ENCODE measurements at regions not wholly inside any gene's neighbourhood (a gene's known extent, or its start where the extent isn't known, plus 50 kb on each side); places are given as distances from the start of the nearest gene placed in this dataset.

- Histone ChIP-seq H3K4me1 (ENCODE audit: insufficient read depth, low read length) (peaks cover 9% of the 10 kb centered on the region), H3K27me3 (ENCODE audit: insufficient read depth, low read length) (no peaks in the 10 kb centered on the region), H3K9ac (ENCODE audit: low read length) (peak overlapping the region; percentile 62), H3K27ac (ENCODE audit: low read depth, low read length) (peak overlapping the region; percentile 61), H3K36me3 (ENCODE audit: insufficient read depth, low read length) (no peaks in the 10 kb centered on the region), H2AFZ (ENCODE audit: low read depth, low read length) (peak overlapping the region; percentile 37), H3K9me3 (ENCODE audit: insufficient read depth, low read depth, low read length) (no peaks in the 10 kb centered on the region), H3K4me2 (ENCODE audit: low read length) (peak overlapping the region; percentile 85), H4K20me1 (ENCODE audit: insufficient read depth, low read length) (no peaks in the 10 kb centered on the region), H3K79me2 (ENCODE audit: insufficient read depth, low read length) (no peaks in the 10 kb centered on the region), H3K4me3 (ENCODE audit: insufficient read depth, low read depth, low read length) (peak overlapping the region; percentile 50)
- H3K27me3 Mint-ChIP-seq (ENCODE audit: low read depth, unreplicated experiment): no peaks in the 10 kb centered on the region
- H3K4me1 Mint-ChIP-seq (ENCODE audit: low read depth, unreplicated experiment): peaks cover 35% of the 10 kb centered on the region
- peak overlapping the region; percentile 94 for H3K27ac Mint-ChIP-seq (ENCODE audit: unreplicated experiment)
- H3K4me3 Mint-ChIP-seq (ENCODE audit: unreplicated experiment): peak overlapping the region; percentile 71
- no peak for TF ChIP-seq CTCF (IDR thresholded peaks at IDR 0.05; ENCODE audit: insufficient read depth, low read depth, low read length)
- TF ChIP-seq EZH2 (IDR thresholded peaks at IDR 0.05; ENCODE audit: insufficient read depth, low read length): no peak
- DNase-seq (ENCODE audit: low read depth) (peak; percentile 71), FAIRE-seq (peak; percentile 88)
- H3K9me3 Mint-ChIP-seq (ENCODE audit: unreplicated experiment): no peaks in the 10 kb centered on the region
- no peaks in the 10 kb centered on the region for H3K36me3 Mint-ChIP-seq (ENCODE audit: low read depth, unreplicated experiment)
Observed at GRCh38 chr13:47033216-47033615, 136.4 kb upstream of the HTR2A start.

GRCh38 chr13:47027780-47028437 lies 131.1 kb upstream of the HTR2A start:
- Mint-ChIP-seq H3K9me3 (ENCODE audit: unreplicated experiment) (no peaks in the 10 kb centered on the region), H3K4me3 (ENCODE audit: unreplicated experiment) (no peak overlapping the region), H3K36me3 (ENCODE audit: low read depth, unreplicated experiment) (no peaks in the 10 kb centered on the region), H3K4me1 (ENCODE audit: low read depth, unreplicated experiment) (peaks cover 10% of the 10 kb centered on the region), H3K27ac (ENCODE audit: unreplicated experiment) (no peak overlapping the region), H3K27me3 (ENCODE audit: low read depth, unreplicated experiment) (no peaks in the 10 kb centered on the region)
- H2AFZ ChIP-seq (ENCODE audit: low read depth, low read length): no peak overlapping the region
- no peak overlapping the region for H3K9ac ChIP-seq (ENCODE audit: low read length)
- peak overlapping the region; percentile 5 for H3K4me2 ChIP-seq (ENCODE audit: low read length)
- H4K20me1 ChIP-seq (ENCODE audit: insufficient read depth, low read length): no peaks in the 10 kb centered on the region
- no peaks in the 10 kb centered on the region for H3K9me3 ChIP-seq (ENCODE audit: insufficient read depth, low read depth, low read length)
- no peaks in the 10 kb centered on the region for H3K36me3 ChIP-seq (ENCODE audit: insufficient read depth, low read length)
- no peak overlapping the region for H3K27ac ChIP-seq (ENCODE audit: low read depth, low read length)
- no peaks in the 10 kb centered on the region for H3K27me3 ChIP-seq (ENCODE audit: insufficient read depth, low read length)
- H3K4me3 ChIP-seq (ENCODE audit: insufficient read depth, low read depth, low read length): no peak overlapping the region
- no peak for FAIRE-seq
- no peak for DNase-seq (ENCODE audit: low read depth)
- TF ChIP-seq EZH2 (IDR thresholded peaks at IDR 0.05; ENCODE audit: insufficient read depth, low read length): no peak
- no peak for TF ChIP-seq CTCF (IDR thresholded peaks at IDR 0.05; ENCODE audit: insufficient read depth, low read depth, low read length)
- no peaks in the 10 kb centered on the region for H3K79me2 ChIP-seq (ENCODE audit: insufficient read depth, low read length)
- peaks cover 6% of the 10 kb centered on the region for H3K4me1 ChIP-seq (ENCODE audit: insufficient read depth, low read length)

GRCh38 chr13:47025791-47026447 lies 129.1 kb upstream of the HTR2A start:
- Mint-ChIP-seq H3K4me1 (ENCODE audit: low read depth, unreplicated experiment) (peaks cover 7% of the 10 kb centered on the region), H3K9me3 (ENCODE audit: unreplicated experiment) (peaks cover 1% of the 10 kb centered on the region), H3K36me3 (ENCODE audit: low read depth, unreplicated experiment) (no peaks in the 10 kb centered on the region), H3K27ac (ENCODE audit: unreplicated experiment) (no peak overlapping the region), H3K27me3 (ENCODE audit: low read depth, unreplicated experiment) (no peaks in the 10 kb centered on the region), H3K4me3 (ENCODE audit: unreplicated experiment) (no peak overlapping the region)
- Histone ChIP-seq H3K9ac (ENCODE audit: low read length) (no peak overlapping the region), H3K36me3 (ENCODE audit: insufficient read depth, low read length) (no peaks in the 10 kb centered on the region), H3K4me3 (ENCODE audit: insufficient read depth, low read depth, low read length) (no peak overlapping the region), H3K27ac (ENCODE audit: low read depth, low read length) (no peak overlapping the region), H3K27me3 (ENCODE audit: insufficient read depth, low read length) (no peaks in the 10 kb centered on the region), H4K20me1 (ENCODE audit: insufficient read depth, low read length) (no peaks in the 10 kb centered on the region), H3K4me2 (ENCODE audit: low read length) (no peak overlapping the region), H2AFZ (ENCODE audit: low read depth, low read length) (no peak overlapping the region), H3K9me3 (ENCODE audit: insufficient read depth, low read depth, low read length) (no peaks in the 10 kb centered on the region), H3K4me1 (ENCODE audit: insufficient read depth, low read length) (peaks cover 3% of the 10 kb centered on the region), H3K79me2 (ENCODE audit: insufficient read depth, low read length) (no peaks in the 10 kb centered on the region)
- DNase-seq (ENCODE audit: low read depth) (peak; percentile 69), FAIRE-seq (no peak)
- TF ChIP-seq EZH2 (IDR thresholded peaks at IDR 0.05; ENCODE audit: insufficient read depth, low read length) (no peak), CTCF (IDR thresholded peaks at IDR 0.05; ENCODE audit: insufficient read depth, low read depth, low read length) (no peak)

Measured in astrocyte (in vitro differentiated cells and primary cell).